ENCODE measurements at regions not wholly inside any gene's neighbourhood (a gene's known extent, or its start where the extent isn't known, plus 50 kb on each side); places are given as distances from the start of the nearest gene placed in this dataset.

GRCh38 chr2:117085256-117085655, 729.2 kb upstream of the DDX18 start:
- TF ChIP-seq CTCF (IDR thresholded peaks at IDR 0.05), result no peak
- no peak for TF ChIP-seq POLR2AphosphoS5 (IDR thresholded peaks at IDR 0.05)
